Activated naive CD4-positive, alpha-beta T cell treated with anti-CD3 and anti-CD28 coated beads, Interleukin-2, amount 50 U/mL, for 24 hours (primary cell): ENCODE measurements at regions not wholly inside any gene's neighbourhood (a gene's known extent, or its start where the extent isn't known, plus 50 kb on each side); places are given as distances from the start of the nearest gene placed in this dataset.

Experiments
- H3K27ac Mint-ChIP-seq: one replicate; pipeline ENCODE4 v1.8.0; 2021; ENCODE audit warnings: mild to moderate bottlenecking, mixed read lengths
- H3K27me3 Mint-ChIP-seq: one replicate; pipeline ENCODE4 v1.8.0; 2021; ENCODE audit warnings: mixed read lengths
- H3K36me3 Mint-ChIP-seq: one replicate; pipeline ENCODE4 v1.8.0; 2021; ENCODE audit warnings: mixed read lengths
- H3K4me1 Mint-ChIP-seq: one replicate; pipeline ENCODE4 v1.8.0; 2021; ENCODE audit warnings: mixed read lengths
- H3K4me3 Mint-ChIP-seq: one replicate; pipeline ENCODE4 v1.8.0; 2021; ENCODE audit warnings: mild to moderate bottlenecking, mixed read lengths
- H3K9me3 Mint-ChIP-seq: one replicate; pipeline ENCODE4 v1.8.0; 2021; ENCODE audit warnings: mixed read lengths

DNA sequence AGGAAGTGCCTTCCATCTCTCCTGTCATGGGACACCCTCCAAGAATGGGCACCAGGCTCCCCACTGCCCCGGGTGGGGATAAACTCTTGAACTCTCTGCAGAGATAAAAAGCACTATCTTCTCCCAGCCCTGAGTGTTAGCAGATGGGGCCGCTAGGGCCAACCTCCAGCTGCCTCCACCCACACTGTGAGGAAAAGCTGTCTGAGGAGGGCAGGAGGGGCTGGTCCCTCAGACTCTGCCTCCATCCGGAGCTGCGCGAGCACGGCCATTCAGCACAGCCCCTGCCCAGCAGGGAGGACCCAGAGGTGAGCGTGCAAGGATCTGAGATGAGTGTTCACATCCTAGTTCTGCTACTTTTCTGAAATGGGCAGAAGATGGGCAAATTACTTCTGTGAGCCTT is 51.8 kb upstream of the TRABD2B start:
- Mint-ChIP-seq H3K9me3 (no peaks in the 10 kb centered on the region), H3K36me3 (no peaks in the 10 kb centered on the region), H3K4me3 (no peak overlapping the region)

DNA sequence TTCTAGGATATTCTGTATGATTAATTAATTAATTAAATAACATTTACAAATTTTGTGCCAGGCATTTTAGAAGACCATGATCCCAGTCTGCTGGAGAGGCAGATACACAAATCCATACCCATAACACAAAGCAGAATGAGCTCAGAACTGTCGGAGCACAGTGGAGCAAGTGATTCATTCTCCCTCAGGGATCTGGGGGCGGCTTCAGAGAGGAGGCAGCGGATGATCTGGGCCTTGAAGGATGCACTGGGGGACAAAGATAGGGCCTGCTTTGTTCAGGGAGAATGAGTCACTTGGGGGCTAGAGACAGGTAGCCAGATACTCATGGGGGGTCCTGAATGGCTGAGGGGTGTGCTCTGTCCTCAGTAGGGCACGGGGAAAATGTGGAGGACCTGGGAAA is 50.9 kb upstream of the TRABD2B start:
- Mint-ChIP-seq H3K9me3 (no peaks in the 10 kb centered on the region), H3K4me1 (no peaks in the 10 kb centered on the region), H3K4me3 (no peak overlapping the region), H3K27me3 (no peaks in the 10 kb centered on the region), H3K27ac (no peak overlapping the region), H3K36me3 (no peaks in the 10 kb centered on the region)

More for the DNA sequence above, 51.8 kb upstream of the TRABD2B start:
- no peaks in the 10 kb centered on the region for H3K27me3 Mint-ChIP-seq
- H3K4me1 Mint-ChIP-seq, result no peaks in the 10 kb centered on the region
- H3K27ac Mint-ChIP-seq, result no peak overlapping the region

DNA sequence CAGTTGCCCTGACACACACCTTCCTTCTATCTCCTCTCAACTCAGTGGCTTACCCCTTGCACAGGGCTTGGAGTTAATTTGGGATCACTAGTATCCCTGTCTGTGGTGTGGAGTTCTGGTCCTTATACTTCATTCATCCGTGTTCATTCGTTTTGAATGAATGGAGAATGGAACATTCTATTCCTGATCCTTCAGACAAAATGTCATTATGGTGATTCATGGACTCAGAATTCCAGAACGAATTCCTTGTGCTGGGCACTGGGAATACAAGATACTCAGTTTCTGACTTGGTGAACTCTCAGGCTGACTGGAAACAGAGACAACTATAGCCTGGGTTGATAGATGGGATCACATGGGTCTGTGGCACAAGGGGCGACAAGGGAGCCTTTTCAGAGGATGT is 49.9 kb upstream of the TRABD2B start:
- Mint-ChIP-seq H3K4me3 (no peak overlapping the region), H3K36me3 (no peaks in the 10 kb centered on the region), H3K27me3 (no peaks in the 10 kb centered on the region), H3K9me3 (no peaks in the 10 kb centered on the region), H3K27ac (no peak overlapping the region), H3K4me1 (no peaks in the 10 kb centered on the region)
